ENCODE measurements at regions not wholly inside any gene's neighbourhood (a gene's known extent, or its start where the extent isn't known, plus 50 kb on each side); places are given as distances from the start of the nearest gene placed in this dataset.

DNA sequence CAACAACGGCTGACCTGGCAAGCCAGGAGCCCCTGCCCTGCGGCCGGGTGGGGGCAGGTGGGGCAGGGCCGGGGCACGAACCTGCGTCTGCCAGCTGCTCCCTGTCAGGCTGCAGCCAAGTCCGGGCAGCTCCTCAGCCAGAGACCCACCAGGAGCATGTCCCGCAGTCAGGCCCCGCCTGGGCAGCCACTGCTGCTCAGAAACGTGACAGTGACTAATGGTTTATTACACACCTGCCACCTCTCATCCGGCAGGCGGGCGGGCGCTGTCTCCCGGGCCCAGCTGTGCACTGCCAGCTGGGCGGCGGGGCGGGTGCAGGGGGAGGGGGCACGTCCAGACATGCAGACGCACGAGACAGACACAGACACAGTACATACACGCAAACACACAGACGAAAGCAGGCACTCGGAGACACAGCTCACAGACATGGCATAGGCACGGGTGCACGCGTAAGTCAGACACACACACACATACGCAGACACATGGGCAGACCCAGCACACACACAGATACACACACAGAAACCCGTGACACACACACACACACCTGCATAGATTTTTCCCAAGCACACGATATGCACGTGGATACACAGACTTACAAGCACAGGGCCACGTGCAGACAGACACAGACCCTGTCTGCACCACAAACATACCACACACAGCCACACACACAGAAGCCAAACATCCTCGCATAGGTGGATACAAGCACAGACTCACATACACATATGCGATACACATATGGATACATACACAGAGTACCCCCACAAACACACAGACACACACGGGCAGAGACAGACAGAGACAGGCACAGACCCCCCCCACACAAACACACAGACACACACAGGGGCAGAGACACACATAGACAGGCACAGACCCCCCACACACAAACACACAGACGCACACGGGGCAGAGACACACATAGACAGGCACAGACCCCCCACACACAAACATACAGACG, 248.3 kb upstream of the CIBAR2 start:
- DNase-seq (ENCODE audit: low spot score) = peak; percentile 90

DNA sequence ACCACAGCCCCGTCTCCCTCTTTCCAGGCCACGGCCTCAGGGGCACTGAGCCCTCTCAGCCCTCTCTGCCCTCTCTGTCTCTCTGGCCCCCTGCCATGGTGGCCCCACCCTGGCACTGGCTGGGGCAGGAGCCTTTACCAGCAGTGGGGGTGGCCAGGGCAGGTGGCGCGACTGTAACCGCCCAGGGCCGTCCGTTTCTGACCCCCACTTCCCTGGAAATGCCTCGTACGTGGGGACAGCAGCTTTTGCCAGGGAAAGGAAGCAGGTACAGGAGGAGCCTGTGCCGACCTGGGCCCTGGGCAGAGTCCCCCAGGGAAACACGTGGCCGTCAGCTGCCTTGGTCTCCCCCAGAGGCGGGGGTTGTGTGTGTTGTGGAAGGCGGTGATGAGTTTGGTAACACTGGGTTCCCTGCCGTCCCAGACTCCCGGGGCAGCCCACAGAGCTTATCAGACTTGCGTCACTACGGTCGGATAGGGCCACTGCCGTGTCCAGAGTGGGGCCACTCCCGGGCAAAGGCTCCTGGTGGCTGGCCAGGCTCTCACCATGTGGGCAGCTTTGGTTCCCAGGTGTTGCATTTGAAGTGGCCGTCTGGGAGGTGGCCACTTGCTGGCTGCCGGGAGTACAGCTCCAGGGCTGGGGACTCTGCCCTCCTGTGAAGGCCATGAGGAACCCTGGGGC, 249.3 kb upstream of the CIBAR2 start:
- DNase-seq (ENCODE audit: low spot score) = no peak

DNA sequence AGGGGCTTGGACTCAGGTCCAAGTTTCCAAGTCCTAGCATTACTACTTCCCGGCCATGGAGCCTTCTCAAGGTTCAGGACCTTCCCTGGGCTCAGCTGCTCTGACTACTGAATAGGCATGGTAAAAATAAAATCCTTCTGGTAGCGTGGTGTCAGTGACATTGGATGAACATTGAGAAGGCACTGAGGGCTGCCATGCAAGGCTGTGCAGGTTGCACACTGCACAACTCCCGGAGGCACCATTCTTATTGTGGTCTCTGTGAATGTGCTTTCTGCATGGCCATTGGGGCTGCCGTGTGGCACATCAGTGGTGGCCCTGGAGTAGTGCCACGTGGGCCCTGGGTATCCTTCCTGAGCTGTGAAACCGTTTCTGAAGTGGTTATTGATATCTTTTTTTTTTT, 250.2 kb upstream of the CIBAR2 start:
- no peak for DNase-seq (ENCODE audit: low spot score)

DNA sequence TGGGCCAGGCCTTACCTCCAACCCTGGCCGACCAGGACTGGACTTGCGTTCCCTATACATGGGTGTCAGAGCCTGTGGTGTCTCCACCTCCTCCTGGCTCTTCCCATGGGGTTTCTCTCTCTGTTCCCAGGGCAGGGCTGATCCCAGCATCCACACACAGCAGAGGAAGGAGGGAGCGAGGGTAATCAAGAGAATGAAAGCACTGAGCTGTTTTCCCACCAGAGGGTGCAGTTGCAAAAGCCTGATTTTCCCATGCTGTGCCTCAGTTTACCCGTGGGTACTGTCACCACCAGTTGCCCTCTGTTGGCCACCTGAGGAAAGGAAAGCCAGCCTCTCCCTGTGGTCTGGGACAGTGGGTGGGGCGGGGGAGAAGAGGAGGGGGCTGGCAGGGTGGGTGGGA, 249.7 kb upstream of the GSE1 start:
- DNase-seq (ENCODE audit: low spot score) = no peak

DNA sequence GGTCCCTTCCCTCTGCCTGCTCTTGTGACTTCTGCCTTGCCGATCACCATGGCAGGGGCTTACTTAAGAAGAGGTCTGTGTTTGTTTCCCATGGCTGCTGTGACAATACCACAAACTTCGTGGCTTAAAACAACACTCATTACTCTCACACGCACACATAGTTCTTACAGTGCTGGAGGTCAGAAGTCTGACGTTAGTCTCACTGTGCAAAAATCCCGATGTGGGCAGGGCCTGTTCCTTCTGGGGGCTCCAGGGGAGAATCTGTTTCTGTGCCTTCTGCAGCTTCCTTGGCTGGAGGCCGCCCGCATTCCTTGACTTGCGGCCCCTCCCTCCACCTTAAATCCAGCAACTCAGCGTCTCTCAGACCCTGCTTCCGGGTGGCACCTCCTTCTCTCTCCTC, 249.2 kb upstream of the GSE1 start:
- DNase-seq (ENCODE audit: low spot score) = no peak

DNA sequence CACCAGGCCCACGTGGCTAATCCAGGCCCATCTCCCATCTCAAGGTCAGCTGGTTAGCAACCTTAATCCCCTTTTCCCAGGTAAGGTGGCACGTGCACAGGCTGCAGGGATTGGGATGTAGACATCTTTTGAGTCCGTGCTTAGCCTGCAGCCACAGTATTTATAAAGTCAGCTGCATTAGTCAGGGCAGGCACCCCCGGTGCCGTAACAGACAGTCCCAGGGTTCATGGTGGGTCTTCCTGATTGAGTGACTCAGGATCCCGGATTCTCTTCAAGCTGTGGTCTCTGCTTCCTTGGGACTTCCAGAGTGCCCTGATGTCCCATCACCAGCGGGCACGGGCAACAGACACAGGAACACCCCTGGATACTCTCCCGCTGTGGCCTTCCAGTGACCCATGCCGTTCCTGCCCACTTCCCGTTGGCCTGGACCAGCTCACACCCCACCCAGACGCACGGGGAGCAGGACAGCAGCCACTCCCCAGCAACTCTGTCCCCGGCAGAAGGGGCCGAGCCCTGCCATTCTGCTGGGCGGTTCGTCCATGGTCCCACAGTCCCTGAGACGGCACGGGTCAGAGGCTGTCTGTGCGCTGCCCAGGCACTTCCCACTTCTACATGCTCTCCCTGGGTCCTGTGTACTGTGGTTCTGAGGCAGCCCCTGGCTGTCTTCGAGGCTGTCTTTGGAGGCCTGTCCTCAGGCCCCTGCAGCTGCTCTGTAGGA, 248.6 kb upstream of the GSE1 start:
- DNase-seq (ENCODE audit: low spot score) = no peak

DNA sequence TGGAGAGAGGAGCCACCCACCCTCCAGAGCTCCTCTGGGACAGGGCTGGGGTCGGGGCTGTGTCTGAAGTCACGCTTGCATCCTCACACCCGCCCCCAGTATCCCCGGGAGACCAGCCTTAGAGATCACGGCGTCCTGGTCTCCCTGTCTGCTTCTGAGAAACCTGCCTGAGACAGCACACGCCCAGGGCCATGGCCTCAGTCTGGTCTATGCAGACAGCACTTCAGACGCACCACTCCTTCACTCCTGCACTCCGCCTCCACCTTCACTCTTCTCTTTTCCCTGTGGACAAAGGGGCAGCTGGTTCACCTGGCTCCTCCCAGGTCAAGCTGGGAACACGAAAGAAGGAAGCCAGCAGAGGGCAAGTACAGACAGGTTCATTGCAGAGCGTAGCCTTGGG, 248.0 kb upstream of the GSE1 start:
- DNase-seq (ENCODE audit: low spot score) = peak; percentile 40

DNA sequence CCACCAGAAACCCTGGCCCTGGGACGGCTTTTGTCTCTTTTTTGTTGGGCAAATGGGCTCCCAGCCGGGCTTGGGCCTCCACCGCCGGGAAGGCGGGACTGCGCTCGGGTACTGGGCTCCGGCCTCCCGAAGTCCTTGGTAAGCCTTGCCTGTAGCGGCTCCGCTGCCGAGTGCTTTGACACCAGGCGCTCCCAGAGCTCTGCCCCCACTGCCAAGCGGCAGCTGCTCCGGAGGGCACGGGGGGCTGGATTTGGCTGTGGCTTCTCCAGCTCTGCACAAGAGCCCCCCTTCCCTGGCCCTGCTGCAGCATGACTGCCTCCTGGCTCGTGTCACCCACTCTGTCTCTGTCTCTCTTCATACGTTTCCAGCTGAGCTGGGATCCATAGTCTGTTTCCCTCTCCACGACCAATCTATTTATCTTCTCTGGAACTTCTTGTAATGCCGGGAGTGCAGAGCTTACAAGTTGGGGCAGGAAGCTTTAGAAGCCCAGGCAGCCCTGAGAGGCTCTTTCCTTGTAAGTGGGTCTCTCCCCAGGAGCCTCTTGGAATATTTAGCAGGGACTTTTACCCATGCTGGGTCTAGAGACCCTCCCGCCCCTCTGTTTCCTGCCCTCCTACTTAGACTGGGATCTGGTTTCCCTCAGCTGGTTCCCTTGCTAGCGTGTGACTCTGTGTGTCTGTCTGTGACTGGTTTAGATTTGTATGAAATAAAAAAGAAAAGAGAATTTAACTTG, 246.9 kb upstream of the GSE1 start:
- DNase-seq (ENCODE audit: low spot score) = no peak

DNA sequence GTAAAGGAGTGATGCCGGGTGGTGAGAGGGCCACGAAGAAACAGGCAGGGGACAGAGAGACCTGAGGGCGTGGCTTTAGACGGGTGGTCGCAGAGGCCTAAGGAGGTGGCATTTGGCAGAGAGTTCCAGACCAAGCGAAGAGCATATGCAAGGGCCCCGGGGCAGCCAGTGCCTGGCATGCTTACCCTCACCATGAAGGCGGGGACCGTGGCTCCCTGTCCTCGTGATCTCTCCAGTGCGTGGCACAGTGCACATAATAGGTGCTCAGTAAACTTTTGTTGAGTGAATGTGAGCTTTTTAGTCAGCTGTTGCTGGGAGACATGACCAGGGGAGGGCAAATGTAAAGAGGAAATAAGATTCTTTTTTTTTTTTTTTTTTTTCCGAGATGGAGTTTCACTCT, 245.6 kb upstream of the GSE1 start:
- DNase-seq (ENCODE audit: low spot score) = no peak

DNA sequence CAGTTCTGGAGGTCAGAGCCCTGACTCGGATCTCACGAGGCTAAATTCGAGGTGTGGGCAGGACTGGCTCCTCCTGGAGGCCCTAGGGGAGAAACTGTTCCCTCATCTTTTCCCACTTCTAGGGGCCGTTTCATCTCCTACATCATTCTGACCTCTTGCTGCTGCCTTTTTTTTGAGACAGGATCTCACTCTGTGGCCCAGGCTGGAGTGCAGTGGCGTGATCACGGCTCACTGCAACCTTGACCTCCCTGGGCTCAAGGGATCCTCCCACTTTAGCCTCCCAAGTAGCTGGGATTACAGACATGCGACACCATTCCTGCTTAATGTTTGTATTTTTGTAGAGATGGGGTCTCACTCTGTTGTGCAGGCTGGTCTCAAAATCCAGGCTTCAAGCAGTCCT, 244.1 kb upstream of the GSE1 start:
- no peak for DNase-seq (ENCODE audit: low spot score)

DNA sequence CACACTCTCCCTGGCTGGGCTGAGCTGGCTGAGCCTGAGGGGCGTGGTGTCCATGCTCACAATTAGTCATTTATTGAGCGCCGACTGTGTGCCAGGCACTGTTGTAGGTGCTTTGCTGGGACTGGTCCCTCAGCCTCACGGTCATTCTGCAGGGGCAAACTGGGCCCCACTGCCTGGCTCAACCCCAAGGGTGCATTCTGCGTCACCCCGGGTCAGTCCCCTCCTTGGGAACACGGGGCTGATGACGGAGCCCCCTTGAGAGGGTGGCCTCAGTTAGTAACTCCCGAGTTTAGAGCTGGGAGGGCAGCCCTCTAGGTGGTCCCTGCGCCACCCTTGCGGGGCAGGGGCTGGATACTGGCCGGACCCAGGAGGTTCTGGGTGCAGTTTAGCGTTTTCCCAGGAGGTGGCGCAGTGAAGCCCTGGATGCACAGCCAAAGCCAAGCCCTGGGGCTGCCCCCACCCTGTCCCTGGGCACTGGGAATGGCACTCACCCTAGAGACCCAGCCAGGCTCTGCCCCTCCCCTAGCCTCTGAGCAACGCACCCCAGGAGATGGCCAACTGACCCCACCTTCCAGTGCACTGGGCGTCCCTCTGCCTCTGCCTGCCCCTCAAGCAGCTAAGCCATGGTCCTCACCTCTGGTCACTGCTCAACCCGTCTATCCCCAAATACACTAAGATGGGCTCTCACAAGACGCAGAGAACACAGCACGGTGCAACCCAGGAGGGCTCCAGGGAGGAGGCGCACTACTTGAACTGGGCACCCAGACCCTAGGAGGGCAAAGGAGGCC, 243.2 kb upstream of the GSE1 start:
- peak; percentile 66 for DNase-seq (ENCODE audit: low spot score)

DNA sequence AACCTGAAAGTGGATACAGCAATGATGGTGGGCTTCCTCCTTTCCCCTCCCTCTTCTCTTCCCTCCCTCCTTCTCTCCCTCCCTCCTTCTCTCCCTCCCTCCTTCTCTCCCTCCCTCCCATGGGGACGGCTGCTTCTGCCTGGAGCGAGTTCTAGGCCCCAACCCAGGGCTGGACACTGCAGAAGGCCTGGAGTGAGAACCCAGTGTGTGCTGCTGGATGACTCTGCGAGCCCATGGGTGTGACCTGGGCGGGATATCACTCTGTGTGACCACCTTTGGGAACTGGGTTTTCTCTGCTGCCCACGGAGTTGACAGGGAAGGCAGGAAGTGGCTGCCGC, 242.6 kb upstream of the GSE1 start:
- no peak for DNase-seq (ENCODE audit: low spot score)

DNA sequence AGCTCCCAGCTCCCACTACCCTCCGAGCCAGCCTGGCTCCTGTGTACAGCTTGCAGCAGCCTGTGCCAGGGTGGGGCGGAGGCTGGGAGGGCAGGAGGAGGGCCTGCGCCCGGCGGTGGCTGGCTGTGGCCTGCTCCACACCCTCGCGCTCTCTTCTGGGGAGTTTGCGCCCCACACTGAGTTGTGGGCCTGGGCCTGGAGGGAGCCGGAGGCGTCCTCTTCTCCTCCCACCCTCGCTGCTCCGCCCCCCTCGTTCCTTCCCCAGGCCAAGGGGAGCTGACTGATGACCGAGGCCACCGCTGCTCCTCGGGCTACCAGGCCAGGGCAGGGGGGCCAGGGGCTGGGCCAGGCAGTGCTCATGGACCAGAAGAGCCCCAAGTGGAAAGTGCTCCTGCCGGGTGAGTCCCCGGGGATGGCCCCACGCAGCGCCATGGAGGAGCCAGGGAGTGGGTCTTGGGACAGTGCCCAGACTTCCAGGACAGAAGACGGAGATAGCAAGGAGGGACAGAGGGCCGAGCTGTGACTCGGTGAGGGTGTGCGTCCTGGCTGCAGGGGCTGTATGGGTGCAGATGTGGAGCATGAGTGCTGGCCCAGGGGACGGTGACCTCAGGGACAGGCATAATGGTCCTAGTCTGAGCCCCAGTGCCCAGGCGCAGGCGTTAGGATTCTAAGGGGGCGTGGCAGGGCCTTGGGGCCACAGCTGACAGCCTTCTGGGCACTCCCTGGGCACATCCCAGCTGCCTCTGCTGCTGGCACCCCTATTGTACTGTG, 242.1 kb upstream of the GSE1 start:
- DNase-seq (ENCODE audit: low spot score) = no peak

DNA sequence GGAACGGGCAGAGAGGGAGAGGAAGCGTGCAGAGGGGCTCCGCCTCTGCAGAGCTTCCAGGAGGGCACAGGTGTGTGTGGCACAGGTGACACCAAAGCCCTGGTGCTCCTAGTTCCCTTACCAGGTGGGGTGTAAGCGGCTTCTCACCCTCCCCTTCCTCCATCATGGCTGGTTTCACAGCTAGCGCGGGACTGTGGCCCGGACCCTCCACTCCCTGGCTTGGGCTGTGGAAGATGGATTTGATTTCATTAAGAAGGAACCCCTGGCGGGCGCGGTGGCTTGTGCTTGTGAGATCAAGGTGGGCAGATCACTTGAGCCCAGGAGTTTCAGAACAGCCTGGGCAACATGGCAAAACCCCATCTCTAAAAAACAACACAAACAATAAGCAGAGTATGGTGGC, 241.2 kb upstream of the GSE1 start:
- DNase-seq (ENCODE audit: low spot score) = no peak

DNA sequence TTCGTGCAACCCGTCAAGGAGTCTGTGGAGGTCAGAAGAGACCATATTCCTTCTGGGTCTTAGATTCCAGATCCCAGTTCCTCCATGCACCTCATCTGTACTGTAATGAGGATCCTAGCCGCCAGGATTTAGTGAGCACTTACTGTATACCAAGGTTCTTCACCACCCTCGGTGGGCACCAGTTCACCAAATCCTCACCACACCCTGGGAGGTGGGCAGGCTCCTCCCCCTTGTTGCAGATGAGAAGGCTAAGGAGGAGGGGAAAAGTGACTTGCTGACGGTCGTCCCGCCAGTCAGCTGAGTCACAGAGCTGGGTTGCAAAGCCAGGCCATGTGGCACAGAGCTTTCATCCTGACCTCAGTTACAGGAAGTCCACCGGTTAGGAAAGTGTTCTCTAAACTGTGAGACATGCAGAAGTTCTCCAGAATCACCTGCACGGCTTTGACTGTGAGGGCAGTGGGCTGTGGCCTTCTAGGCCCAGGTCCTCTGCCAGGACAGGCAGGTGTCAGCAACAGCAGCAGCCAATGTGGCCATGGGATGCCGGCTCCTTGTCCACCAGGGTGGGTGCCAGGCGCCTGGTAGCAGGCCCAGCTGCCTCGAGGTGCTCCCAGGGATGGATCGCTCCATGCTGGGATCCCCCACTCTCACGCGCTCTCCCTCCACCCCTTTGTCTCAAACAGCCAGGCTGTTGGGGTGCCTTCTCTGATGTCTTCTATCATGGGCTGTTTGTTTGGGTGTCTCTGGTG, 240.3 kb upstream of the GSE1 start:
- peak; percentile 51 for DNase-seq (ENCODE audit: low spot score)

DNA sequence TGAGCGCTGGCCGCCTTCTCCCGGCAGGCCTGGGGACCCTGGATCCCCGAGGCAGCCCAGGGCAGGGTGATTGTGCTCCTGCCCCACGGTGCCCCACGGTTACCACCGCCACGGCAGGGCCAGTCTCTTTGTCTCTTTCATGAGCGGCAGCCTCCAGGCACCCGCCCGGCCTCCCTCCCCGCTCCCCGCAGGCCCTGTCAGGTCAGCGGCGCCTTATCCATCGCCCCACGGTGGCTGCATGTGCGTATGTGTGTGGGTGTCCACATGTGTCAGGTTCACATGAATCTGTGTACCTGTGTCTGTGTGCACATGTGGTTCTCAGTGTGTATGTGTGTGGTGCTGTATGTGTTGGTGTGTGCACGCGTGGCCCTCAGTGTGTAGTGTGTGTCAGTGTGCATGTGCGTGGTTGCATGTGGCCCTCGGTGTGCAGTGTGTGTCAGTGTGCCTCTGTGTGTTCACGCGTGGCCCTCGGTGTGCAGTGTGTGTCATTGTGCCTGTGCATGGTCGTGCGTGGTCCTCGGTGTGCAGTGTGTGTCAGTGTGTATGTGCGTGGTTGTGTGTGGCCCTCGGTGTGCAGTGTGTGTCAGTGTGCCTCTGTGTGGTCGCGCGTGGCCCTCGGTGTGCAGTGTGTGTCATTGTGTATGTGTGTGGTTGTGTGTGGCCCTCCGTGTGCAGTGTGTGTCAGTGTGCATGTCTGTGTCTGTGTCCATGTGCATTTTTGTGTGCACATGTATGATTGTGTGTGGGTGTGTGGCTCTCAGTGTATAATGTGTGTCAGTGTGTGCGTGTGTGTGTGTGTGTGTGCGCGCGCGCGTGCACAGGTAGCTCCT, 239.2 kb upstream of the GSE1 start:
- no peak for DNase-seq (ENCODE audit: low spot score)

DNA sequence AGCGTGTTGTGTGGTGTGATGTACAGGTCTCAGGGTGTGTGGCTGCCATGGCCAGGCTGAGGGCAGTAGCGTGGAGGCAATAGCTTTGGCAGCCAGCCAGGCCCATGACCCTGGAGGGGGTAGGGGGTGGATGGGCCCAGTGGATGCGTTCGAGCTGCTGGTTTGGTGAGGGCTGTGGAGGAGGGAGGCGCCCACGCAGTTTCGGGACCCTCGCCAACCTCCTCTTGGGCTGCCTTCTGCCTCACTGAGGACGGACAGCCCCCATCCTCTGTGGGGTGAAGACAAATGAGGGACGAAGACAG, 238.6 kb upstream of the GSE1 start:
- no peak for DNase-seq (ENCODE audit: low spot score)

DNA sequence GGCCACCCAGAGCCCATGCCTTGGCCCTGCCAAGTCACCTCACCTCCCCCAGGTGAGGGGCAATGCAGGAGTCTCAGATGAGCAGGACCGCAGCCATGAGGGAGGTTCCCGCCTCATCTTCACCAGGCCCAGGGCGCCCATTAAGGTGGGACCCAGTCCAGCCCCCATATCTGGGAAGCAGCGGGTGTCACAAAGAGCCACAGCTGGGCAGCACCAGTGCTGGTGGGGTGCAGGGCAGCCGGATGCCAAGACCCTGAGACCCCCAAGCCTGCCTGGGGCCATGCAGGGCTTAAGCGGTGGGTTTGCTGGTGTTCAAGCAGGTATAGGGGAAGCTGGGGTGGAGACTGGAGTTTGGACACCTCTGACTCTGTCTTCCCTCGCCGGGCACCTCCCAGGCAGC, 237.8 kb upstream of the GSE1 start:
- no peak for DNase-seq (ENCODE audit: low spot score)
